GM23248 (cell line): ENCODE measurements at regions not wholly inside any gene's neighbourhood (a gene's known extent, or its start where the extent isn't known, plus 50 kb on each side); places are given as distances from the start of the nearest gene placed in this dataset.

Source experiments
- EZH2 ChIP-seq: fragments of 200-600 bp; sonication (generic); IDR thresholded peaks from 2 replicates; pipeline ENCODE4 v1.6.1; 2018; ENCODE audit warnings: antibody characterized with exemption, mild to moderate bottlenecking; ENCODE audit not compliant: insufficient read depth, poor library complexity, severe bottlenecking
- EZH2phosphoT487 ChIP-seq: fragments of 200-600 bp; sonication (generic); IDR thresholded peaks from 2 replicates; pipeline ENCODE4 v1.6.1; 2018; ENCODE audit warnings: antibody characterized with exemption, moderate library complexity, mild to moderate bottlenecking, low read depth; ENCODE audit not compliant: insufficient read depth

DNA sequence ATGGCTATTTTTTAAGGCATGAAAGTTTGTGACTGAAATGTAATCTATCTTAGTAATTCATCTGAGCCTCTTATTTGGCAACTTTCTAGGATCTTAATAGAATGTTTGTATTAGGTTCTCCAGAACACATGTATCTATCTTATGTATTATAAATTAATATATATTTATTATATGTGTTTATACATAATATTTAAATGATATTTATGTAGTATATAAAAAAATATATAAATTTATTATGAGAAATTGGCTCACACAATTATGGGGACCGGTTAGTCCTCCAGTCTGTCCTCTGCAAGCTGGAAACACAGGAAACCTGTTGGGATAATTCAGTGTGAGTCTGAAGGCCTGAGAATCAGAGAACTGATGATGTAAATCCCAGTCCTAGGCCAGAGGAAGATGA lies 155.7 kb downstream of the AMY1C start:
- TF ChIP-seq EZH2 (no peak), EZH2phosphoT487 (no peak)
